GM18517 (cell line): ENCODE measurements at regions not wholly inside any gene's neighbourhood (a gene's known extent, or its start where the extent isn't known, plus 50 kb on each side); places are given as distances from the start of the nearest gene placed in this dataset.
"Not testable (repeated sequence)": the region's sequence is repeated elsewhere in the genome, so short reads cannot be mapped to it uniquely, and the experiment has no call there.

Experiments
- ATAC-seq: cut with Tn5 transposase; IDR thresholded peaks from one replicate; pipeline ENCODE4 v1.9.1; 2021; ENCODE audit warnings: mild to moderate bottlenecking, moderate library complexity; ENCODE audit not compliant: unreplicated experiment

- no peak for ATAC-seq
Measured at GRCh38 chr11:116386118-116386699, 386.6 kb downstream of the BUD13 start.

DNA sequence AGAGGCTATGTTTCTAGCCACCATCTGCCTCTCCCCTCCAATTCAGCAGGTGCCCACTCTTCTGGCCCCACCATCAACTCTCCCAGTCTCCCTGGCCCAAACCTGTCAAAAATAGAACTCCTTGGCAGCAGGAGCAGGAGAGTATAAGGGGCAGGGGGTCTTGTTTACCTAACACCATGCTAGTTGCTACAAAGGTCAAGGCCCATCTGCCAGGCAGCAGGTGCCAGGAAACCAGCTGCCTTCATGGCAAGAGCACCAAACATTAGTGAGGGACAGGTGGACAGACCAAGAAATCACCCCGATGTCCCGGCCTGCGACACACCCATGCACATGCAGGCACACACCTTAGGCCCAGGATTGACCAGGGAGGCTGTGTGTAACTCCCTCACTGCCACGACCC, 387.9 kb downstream of the BUD13 start:
- no peak for ATAC-seq

DNA sequence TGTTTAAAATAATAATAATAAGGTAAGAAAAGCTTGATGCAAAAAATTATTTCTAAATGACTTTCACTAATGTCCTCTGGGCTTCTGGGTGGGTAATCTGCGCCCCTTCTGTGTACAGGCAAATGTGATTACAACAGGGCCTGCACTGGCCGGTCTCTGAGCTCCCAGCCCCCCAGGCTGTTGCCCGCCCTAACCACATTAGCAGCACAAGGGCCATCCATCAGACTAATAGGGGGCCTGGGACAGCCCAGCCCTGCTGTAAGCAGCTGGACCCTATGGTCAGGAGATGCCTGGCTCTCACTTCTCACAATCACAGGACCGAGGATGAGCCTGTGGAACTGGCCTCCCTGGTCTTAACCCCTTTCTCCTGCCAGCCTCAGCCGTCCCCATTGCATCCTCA, 388.4 kb downstream of the BUD13 start:
- no peak for ATAC-seq

GRCh38 chr11:116379185-116379828, 393.5 kb downstream of the BUD13 start:
- ATAC-seq: no peak

DNA sequence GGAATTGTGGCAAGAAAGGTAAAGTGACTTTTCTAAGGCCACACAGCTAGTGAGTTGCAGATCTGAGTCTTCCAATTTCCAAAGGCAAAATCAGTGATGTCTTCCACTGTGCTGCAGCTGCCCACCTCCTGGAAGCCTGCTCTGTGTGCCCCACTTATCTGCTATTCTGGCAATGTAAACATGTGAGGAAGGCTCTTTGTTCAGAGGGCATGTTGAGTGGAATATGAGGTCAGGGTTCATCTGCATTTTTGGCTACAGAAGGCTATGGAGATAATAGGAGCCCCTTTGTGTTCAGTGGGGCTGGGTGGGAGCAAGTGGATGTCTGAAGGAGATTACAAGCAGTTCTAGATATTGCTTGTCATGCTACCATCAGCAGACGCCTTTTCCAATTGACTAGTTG, 396.2 kb downstream of the BUD13 start:
- ATAC-seq: no peak

DNA sequence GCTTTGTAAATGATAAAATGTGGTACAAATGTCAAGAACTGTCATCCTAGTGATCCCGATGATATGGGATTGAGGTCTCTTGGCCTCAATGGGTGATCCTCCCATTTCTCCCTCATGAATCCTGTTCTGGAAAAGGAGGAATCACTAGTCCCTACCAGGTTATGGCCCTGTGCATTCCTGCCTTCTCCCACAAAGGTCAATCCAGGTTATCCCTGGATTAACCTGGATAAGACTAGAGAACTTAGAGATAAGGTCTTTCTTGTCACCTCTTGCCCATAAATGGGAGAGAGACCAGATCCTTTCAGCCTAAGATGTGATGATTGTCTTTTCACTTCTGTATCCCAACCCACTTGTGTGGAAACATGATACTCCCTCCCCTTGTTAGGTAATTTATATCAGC, 396.7 kb downstream of the BUD13 start:
- ATAC-seq: no peak

DNA sequence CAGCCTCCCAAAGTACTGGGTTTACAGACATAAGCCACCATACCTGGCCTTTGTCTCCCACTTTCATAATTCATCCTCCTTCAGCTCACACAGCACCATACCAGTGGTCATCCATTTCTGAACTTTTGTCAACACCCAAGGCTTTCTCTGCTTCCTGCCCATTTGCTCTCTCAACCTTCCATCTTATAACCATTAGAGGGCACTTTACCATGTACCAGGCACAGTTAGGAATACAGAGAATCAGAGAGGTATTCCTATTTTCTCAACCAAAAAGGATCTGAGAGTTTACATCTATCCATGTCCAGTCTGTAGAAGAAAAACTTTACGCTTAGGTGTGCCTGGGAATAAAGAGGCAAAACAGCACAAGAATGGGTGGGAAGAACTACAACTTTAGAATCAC, 397.6 kb downstream of the BUD13 start:
- no peak for ATAC-seq

- ATAC-seq: no peak
Measured at GRCh38 chr11:116374085-116374484, 398.7 kb downstream of the BUD13 start.

GRCh38 chr11:116373104-116373944, 399.5 kb downstream of the BUD13 start:
- ATAC-seq: no peak

DNA sequence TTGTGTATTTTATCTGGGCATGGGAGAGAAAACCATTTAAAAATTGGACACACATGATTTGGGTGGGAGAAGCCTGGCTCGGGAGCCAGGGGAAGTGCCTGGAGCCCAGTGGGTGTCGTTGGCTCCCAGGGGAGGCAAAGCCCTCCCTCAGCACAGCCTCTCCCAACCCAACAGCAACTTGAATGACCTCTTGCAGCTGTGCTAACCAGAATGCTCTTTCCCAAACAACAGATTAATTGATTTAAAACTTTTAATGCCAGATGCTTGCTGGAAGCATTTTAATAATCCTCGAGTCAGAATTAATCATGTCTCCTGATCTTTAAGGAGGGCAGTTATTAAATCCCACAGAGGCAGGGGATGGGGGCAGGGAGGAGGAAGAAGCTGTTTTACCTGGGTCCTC, 401.6 kb downstream of the BUD13 start:
- no peak for ATAC-seq

DNA sequence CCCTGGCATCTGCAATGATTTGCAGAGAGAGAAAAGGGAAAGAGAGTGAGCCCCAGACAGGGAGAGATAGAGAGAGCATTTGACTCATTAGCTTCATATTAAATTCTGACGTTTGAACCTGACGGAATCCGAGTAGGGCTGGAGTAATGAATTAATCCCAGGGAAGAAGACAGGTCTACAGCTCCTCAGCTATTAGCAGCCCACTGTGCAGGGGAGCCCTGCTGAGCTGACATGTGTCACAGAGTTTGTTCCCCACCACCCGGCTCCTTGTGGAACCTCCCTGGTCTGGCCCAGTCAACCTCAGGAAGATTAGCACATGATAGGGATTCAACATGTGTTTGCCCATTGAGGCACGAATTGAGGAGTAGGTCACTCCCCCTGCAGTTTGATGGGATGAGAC, 404.0 kb downstream of the BUD13 start:
- ATAC-seq: no peak

DNA sequence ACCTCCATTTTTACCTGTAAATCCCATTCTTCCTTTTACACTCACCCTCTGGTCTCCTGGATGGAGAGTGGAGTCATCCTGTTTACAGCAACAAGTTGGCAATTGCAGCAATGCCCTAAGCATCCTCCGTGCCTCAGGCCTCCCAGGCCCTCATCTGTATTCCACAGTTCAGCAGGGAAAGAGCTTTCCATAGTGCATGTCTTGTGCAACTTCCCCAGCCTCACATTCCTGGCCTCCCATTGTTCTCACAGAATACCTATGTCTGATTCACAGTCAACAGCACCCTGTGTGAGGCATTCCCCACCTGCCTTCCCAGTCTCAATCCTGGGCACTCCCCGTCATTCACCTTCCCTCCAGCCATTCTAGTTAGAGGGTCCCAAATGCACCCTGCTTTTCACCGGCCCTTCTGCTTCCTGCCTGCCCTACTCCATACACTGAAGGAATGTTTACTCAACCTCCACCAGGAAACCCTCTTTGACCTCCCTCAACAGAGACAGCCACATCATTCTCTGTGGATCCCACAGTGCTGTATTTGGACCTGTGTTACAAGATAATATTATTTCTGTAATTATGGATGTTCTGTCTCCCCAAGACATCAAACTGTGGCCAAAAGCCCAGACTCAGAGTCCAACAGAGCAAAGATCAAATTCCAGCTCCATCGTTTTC, 405.7 kb downstream of the BUD13 start:
- no peak for ATAC-seq

DNA sequence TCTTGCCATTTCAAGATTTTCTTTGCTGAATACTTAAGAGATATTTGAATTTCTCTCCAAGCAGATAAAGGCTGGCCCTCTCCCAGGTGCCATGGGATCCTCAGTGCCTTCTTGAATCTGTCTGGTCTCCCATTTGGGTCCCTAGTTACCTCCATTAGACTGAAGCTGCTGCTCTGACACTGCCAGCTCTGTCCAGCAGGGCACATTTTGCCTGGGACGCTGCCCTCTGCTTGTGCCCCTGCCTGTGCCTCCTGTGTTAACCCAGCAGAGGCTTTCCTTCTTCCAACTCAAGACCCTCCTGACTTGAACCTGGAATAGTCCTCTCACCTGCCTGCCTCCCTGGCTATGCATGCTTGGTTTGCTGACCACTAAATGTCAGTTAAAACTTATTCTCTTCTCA, 406.3 kb downstream of the BUD13 start:
- ATAC-seq: no peak

- ATAC-seq: not testable (repeated sequence)
Measured at GRCh38 chr11:116364925-116365324, 407.9 kb downstream of the BUD13 start.

DNA sequence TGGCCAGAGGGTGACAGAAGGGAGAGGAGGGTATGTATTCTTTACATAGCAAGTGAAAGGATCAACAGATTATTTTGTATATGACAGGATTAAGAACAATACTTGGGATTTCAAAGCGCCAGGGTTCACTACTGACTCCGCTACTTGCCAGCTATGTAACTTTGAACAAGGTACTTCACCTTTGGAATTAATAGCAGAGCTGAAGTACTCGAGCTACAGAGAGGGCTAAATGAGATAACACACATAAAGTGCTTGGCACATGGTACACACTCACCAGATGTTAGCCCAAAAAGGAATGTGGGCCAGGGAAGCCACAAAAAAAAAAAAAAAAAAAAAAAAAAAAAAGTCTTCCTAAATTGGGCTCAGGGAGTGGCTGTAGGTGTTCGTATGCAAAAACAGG, 408.4 kb downstream of the BUD13 start:
- no peak for ATAC-seq

DNA sequence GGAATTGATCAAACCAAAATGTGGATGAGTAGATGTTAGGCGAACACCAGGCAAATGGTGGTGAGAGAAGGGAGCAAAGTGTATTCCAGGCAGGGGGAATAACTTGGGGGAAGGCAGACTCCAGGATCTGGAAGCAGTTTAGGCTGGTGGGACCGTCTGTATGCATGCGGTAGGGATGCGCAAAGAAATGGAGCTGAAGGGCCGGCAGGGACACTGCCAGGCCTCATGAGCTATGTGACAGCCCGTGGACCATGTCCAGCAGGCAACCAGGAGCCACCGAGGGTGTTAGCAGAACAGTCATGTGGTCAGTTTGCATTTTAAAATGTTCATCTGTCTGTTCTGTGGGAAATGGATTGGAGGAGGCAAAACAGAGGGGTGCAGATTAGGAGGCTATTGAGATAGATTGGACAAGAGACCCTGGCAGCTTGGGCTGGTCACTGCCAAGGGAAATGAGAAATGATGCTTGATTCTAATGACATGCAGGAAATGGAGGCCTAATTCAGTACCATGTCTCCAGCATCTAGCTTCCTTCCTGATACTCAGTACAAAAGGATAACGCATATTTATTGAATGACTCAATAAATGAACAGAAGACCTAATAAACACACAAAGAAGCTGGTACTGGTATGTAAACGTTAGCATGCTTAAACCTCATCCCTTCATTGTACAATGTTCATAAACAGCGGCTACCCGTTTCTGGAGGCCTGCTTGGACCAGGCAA, 412.4 kb downstream of the BUD13 start:
- no peak for ATAC-seq

DNA sequence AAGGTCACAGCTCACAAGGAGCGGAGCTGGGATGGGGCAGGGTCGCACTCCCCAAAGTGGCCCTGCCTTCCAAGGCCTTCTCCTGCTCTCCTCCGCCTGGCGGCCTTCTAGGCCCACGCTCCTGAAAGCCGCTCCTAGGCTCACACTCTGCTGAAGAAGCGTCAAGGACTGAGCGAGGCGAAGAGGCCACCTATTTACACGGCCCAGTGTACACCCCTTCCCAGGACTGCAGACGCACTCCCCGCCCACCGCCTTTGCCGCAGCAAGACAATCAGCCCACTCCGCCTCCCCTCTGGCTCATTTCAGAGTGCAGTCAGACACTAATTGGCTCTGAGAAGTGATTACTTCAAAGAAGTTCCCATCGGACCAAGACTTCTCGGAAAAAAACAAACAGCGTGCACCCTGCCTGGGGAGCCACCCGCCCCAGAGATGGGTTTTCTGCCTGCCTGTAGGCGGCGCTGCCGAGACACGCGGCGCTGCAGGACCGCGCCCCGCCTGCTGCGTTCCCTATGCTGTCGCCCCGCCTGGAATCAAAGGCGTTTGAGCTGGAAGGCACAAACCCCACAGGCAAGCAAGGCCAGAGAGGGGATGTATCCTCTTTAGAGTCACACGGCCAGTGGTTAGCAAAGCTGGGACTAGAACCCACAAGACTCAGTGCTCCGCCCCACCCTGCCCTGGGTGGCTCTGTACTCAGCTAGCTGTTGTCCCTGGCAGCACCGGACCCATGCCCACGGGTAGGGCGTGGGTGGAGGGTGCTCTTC, 414.8 kb downstream of the BUD13 start:
- ATAC-seq: no peak

DNA sequence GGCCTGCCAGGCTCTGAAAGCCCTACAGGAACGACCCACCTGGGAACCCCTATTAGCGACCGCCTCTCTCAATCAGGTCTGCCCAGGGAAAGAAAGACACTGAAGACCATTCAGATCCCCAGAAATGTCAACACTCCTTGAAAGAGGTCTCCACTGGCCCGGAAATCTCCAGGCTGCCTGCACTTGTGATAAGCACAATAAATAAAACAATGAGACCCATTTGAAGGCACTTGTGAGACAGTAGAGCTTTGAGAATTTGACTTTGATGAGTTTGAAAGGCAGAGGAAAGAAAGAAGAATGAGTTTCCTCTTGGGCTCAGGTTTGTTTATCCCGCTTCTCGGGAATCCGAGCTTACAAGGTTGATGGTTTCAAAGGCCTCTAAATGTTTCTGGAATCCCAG, 416.3 kb downstream of the BUD13 start:
- no peak for ATAC-seq

DNA sequence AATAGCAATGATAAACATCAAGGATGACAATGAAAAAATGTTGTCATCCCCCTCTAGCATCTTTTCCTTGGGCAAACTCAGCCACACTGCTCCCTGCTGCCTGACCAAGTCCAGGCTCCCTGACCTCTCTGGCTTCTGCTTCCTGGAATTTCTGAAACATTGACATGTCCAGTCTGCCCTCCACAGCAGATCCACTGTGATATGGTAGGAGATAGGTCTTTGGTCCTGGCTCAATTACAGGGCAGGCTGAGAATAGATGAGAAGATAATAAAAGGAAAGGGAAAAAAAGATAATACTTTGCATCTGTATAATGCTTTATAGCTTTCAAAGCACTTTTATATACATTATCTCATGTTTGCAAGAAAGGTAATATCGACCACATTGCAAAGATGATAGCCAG, 417.7 kb downstream of the BUD13 start:
- no peak for ATAC-seq

DNA sequence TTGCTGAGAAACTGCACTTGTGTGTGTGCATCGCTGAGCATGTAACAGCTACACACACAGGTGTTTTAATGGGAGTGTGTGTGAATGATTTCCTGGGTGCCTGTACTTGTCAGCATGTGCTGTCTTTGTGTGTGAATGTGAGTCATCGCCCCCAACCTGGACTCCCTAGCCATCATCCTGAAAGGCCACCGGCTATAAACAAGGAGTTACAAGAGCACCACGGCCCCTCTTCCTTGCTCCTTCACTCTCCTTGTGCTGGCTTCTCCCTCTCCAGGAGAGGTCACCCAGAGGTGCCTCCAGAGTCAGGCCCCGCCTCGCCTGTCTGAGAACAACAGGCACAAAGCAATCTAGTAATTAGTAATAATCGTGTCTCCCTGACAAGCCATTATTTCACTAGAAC, 419.2 kb downstream of the BUD13 start:
- ATAC-seq: no peak
